ENCODE measurements at regions not wholly inside any gene's neighbourhood (a gene's known extent, or its start where the extent isn't known, plus 50 kb on each side); places are given as distances from the start of the nearest gene placed in this dataset.

DNA sequence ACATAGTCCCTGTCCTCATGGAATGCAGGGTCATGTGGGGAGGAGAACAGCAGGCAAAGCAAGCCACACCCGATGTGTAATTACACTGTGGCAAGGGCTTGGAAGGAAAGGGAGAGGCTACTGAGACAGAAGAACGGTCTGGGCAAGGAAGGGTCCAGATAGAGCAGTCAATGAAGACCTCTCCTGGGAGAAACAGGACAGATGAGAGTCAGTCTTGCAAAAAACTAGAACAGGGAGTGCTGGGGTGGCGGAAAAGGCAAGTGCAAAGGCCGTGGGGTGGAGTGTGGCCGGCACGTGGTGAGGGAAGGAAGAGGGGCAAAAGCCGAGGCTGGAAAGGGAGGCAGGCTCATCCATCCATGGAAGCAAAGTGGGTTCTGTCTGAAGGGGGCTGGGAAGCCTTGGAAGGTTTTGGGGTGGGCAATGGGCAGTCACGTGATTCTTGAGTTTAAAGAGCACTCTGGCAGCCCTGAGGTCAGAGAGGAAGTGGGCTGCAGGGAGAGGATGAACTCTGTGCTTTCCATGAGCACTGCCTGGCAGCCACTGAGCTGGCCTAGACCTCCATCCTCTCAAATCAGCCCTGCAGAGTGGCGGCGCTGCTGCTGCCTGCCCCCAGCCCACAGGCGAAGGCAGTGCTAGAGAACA, 182.2 kb downstream of the INHBB start (continued):
- TF ChIP-seq RBM39 (IDR thresholded peaks at IDR 0.05; ENCODE audit: low read depth, low read length, poor library complexity, severe bottlenecking) = no peak
- peak; percentile 71; the same call in 1 of the 2 replicates for TF ChIP-seq MIER2 (CRISPR knock-in tag; IDR thresholded peaks at IDR 0.05)
- no peak for TF ChIP-seq ZFP62 (CRISPR knock-in tag; IDR thresholded peaks at IDR 0.05)
- peak; percentile 75 for TF ChIP-seq NRL (CRISPR knock-in tag; IDR thresholded peaks at IDR 0.05; ENCODE audit: borderline replicate concordance)
- peak; percentile 97 for TF ChIP-seq ZNF879 (CRISPR knock-in tag; IDR thresholded peaks at IDR 0.05)
- peak; percentile 46 for TF ChIP-seq FOXA3 (CRISPR knock-in tag; IDR thresholded peaks at IDR 0.05)
- TF ChIP-seq, protein P1, sequence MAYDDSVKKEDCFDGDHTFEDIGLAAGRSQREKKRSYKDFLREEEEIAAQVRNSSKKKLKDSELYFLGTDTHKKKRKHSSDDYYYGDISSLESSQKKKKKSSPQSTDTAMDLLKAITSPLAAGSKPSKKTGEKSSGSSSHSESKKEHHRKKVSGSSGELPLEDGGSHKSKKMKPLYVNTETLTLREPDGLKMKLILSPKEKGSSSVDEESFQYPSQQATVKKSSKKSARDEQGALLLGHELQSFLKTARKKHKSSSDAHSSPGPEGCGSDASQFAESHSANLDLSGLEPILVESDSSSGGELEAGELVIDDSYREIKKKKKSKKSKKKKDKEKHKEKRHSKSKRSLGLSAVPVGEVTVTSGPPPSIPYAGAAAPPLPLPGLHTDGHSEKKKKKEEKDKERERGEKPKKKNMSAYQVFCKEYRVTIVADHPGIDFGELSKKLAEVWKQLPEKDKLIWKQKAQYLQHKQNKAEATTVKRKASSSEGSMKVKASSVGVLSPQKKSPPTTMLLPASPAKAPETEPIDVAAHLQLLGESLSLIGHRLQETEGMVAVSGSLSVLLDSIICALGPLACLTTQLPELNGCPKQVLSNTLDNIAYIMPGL (CRISPR knock-in tag; IDR thresholded peaks at IDR 0.05; ENCODE audit: borderline replicate concordance in 1 of 2, low read depth in 1 of 2) = peak; percentile 30 to 86; a peak in 3 of 4 replicates
- TF ChIP-seq, protein P2, sequence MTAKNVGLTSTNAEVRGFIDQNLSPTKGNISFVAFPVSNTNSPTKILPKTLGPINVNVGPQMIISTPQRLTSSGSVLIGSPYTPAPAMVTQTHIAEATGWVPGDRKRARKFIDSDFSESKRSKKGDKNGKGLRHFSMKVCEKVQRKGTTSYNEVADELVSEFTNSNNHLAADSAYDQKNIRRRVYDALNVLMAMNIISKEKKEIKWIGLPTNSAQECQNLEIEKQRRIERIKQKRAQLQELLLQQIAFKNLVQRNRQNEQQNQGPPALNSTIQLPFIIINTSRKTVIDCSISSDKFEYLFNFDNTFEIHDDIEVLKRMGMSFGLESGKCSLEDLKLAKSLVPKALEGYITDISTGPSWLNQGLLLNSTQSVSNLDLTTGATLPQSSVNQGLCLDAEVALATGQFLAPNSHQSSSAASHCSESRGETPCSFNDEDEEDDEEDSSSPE (CRISPR knock-in tag; IDR thresholded peaks at IDR 0.05) = peak; percentile 91
- peak; percentile 63; the same call in 1 of the 2 replicates for TF ChIP-seq ZNF891 (CRISPR knock-in tag; IDR thresholded peaks at IDR 0.05)
- no peak for TF ChIP-seq RFX3 (CRISPR knock-in tag; IDR thresholded peaks at IDR 0.05)
- peak; percentile 51; the same call in 1 of the 2 replicates for TF ChIP-seq ZNF878 (CRISPR knock-in tag; IDR thresholded peaks at IDR 0.05)
- TF ChIP-seq HMG20A (CRISPR knock-in tag; IDR thresholded peaks at IDR 0.05; ENCODE audit: borderline replicate concordance) = 0 out of 2 replicates have a peak, but pooled peaks have one; percentile 48
- TF ChIP-seq RXRA (CRISPR knock-in tag; IDR thresholded peaks at IDR 0.05) = no peak
- no peak for TF ChIP-seq GZF1 (CRISPR knock-in tag; IDR thresholded peaks at IDR 0.05)
- no peak for TF ChIP-seq SRSF4 (IDR thresholded peaks at IDR 0.05; ENCODE audit: low read depth, low read length, poor library complexity, severe bottlenecking)
- TF ChIP-seq CBFB (CRISPR knock-in tag; IDR thresholded peaks at IDR 0.05) = peak; percentile 61; the same call in 1 of the 2 replicates
- no peak for TF ChIP-seq SMARCC2 (IDR thresholded peaks at IDR 0.05)
- TF ChIP-seq SETDB1 (CRISPR knock-in tag; IDR thresholded peaks at IDR 0.05; ENCODE audit: borderline replicate concordance) = no peak
- TF ChIP-seq ZNF337 (CRISPR knock-in tag; IDR thresholded peaks at IDR 0.05; ENCODE audit: borderline replicate concordance, low read depth) = peak; percentile 51; the same call in 1 of the 2 replicates
- no peak for TF ChIP-seq ZFP36 (IDR thresholded peaks at IDR 0.05; ENCODE audit: borderline replicate concordance, low read depth, low read length, partially characterized antibody)
- TF ChIP-seq FOXP1 (IDR thresholded peaks at IDR 0.05) = no peak
- TF ChIP-seq FOXP1 (CRISPR knock-in tag; IDR thresholded peaks at IDR 0.05) = peak; percentile 14; the same call in 1 of the 2 replicates
- no peak for TF ChIP-seq ZNF569 (CRISPR knock-in tag; IDR thresholded peaks at IDR 0.05; ENCODE audit: borderline replicate concordance)
- TF ChIP-seq TEAD3 (CRISPR knock-in tag; optimal IDR thresholded peaks at IDR 0.05; ENCODE audit: borderline replicate concordance) = peak; percentile 27
- no peak for TF ChIP-seq GTF2F1 (IDR thresholded peaks at IDR 0.05; ENCODE audit: low read length)
- TF ChIP-seq, protein P3, sequence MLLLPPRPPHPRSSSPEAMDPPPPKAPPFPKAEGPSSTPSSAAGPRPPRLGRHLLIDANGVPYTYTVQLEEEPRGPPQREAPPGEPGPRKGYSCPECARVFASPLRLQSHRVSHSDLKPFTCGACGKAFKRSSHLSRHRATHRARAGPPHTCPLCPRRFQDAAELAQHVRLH (CRISPR knock-in tag; IDR thresholded peaks at IDR 0.05; ENCODE audit: borderline replicate concordance, low read depth) = peak; percentile 89; the same call in 1 of the 2 replicates
- TF ChIP-seq YY1 (IDR thresholded peaks at IDR 0.05; ENCODE audit: insufficient read depth, insufficient replicate concordance, low read depth, low read length) = no peak
